GM06990 (cell line): ENCODE measurements at regions not wholly inside any gene's neighbourhood (a gene's known extent, or its start where the extent isn't known, plus 50 kb on each side); places are given as distances from the start of the nearest gene placed in this dataset.

Experiments used
- DNase-seq: peaks from one replicate; pipeline ENCODE4 v3.0.0-alpha.2; 2011; ENCODE audit not compliant: insufficient read length; ENCODE audit errors: extremely low read depth
- H3K27me3 ChIP-seq: replicated peaks from 2 replicates; pipeline ENCODE4 v1.6.0; 2011; ENCODE audit warnings: low read length; ENCODE audit not compliant: control insufficient read depth, insufficient read depth
- H3K36me3 ChIP-seq: 2 replicates; pipeline ENCODE4 v1.5.1; 2011; ENCODE audit warnings: low read length; ENCODE audit not compliant: control insufficient read depth, insufficient read depth
- H3K4me3 ChIP-seq: replicated peaks from 2 replicates; pipeline ENCODE4 v1.5.1; 2011; ENCODE audit warnings: low read depth, mild to moderate bottlenecking, control low read depth, low read length
- CTCF ChIP-seq: IDR thresholded peaks from 2 replicates; pipeline ENCODE4 v1.5.1; 2011; ENCODE audit warnings: low read length, control low read depth, mild to moderate bottlenecking, inconsistent platforms; ENCODE audit not compliant: insufficient read depth, poor library complexity, severe bottlenecking

GRCh38 chr9:2403701-2404100 is 217.9 kb upstream of the VLDLR start:
- Histone ChIP-seq H3K4me3 (no peak overlapping the region), H3K36me3 (no peaks in the 10 kb centered on the region), H3K27me3 (no peaks in the 10 kb centered on the region; the same call in 1 of the 2 replicates)
- TF ChIP-seq CTCF = no peak
- no peak for DNase-seq

DNA sequence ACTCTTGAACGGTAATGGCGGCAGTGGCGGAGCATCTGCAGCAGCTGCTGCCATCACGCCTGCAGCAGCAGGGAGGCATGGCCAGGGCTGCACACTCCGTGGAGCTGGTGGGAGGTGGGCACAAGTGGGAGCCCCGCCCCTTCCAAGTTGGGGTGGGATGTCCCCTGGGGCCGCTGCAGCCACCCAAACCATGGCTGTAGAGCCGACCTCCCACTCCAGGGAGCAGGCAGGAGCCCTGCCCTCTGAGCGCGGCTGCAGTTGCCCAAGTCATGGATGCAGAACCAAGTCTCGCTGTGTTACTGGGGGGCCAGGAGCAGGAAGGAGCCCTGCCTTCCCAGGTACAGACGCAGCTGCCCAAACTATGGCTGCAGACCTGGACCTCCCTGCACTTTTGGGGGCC is 215.3 kb upstream of the VLDLR start:
- no peak for TF ChIP-seq CTCF
- DNase-seq = no peak
- Histone ChIP-seq H3K4me3 (no peak overlapping the region), H3K27me3 (no peaks in the 10 kb centered on the region; the same call in 1 of the 2 replicates), H3K36me3 (no peaks in the 10 kb centered on the region)

DNA sequence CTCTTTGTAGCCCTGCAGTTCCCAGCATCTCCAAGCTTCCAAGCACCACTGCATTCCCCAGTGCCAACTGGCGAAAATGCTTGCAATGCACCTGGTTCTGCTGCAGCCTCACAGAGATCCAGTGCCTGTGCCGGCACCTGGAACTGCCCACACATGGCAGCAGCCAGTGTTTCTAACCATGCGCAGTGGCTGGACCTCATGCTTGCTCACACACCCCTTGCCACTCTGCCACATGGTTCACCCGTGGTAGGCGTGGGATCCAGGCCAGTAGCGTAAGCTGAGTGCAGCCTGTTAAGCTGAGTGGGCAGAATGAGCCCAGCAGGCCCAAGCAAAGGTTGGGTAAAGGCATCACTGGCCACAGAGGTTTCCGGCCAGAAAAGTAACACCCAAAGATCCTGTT is 214.1 kb upstream of the VLDLR start:
- no peaks in the 10 kb centered on the region; the same call in 1 of the 2 replicates for H3K27me3 ChIP-seq
- TF ChIP-seq CTCF = no peak
- no peak overlapping the region for H3K4me3 ChIP-seq
- DNase-seq = no peak
- H3K36me3 ChIP-seq = no peaks in the 10 kb centered on the region

- no peak for TF ChIP-seq CTCF
- no peak for DNase-seq
- Histone ChIP-seq H3K36me3 (no peaks in the 10 kb centered on the region), H3K27me3 (no peaks in the 10 kb centered on the region), H3K4me3 (no peak overlapping the region)
Observed at GRCh38 chr9:2411459-2412215, 209.9 kb upstream of the VLDLR start.

- DNase-seq = no peak
- no peaks in the 10 kb centered on the region for H3K36me3 ChIP-seq
Observed at GRCh38 chr9:2413160-2413805, 208.3 kb upstream of the VLDLR start.

More at GRCh38 chr9:2413160-2413805, 208.3 kb upstream of the VLDLR start:
- TF ChIP-seq CTCF = no peak
- Histone ChIP-seq H3K4me3 (no peak overlapping the region), H3K27me3 (no peaks in the 10 kb centered on the region)
